ENCODE measurements at regions not wholly inside any gene's neighbourhood (a gene's known extent, or its start where the extent isn't known, plus 50 kb on each side); places are given as distances from the start of the nearest gene placed in this dataset.
A peak's percentile ranks its signal among the peaks of the same experiment; 100 is the strongest.
"Not testable (repeated sequence)": the region's sequence is repeated elsewhere in the genome, so short reads cannot be mapped to it uniquely, and the experiment has no call there.

DNA sequence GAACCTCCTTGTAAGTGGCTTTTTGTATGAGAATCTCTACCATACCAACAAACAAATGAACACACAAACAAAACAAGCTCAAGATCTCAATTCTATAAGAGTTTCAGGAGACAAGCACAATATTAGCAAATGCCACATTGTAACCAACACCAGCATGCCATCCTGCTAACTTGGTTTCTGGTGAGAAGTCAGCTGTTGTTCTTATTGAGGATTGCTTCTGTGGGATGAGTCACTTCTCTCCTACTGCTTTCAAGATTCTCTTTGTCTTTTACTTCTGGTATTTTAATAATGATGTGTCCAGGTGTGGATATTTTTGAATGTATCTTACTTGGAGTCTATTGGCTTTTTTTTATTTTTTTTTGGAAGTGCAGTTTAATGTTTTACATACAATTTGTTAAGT is 131.7 kb downstream of the BCL2L11 start:
- POLR2A ChIA-PET (ENCODE audit: unreplicated experiment): no interaction called here
- H3K27me3 ChIP-seq (ENCODE audit: low read length): no peaks in the 10 kb centered on the region
- no peaks in the 10 kb centered on the region for H4K20me1 ChIP-seq (ENCODE audit: low read length)
- CTCF ChIA-PET: no interaction called here
- no peak overlapping the region for H3K4me2 ChIP-seq (ENCODE audit: low read length)
- no peak overlapping the region for H2AFZ ChIP-seq (ENCODE audit: low read length)
- no peak overlapping the region for H3K9ac ChIP-seq (ENCODE audit: low read length)
- H3K79me2 ChIP-seq (ENCODE audit: low read length): no peaks in the 10 kb centered on the region
- no peaks in the 10 kb centered on the region for H3K9me3 ChIP-seq (ENCODE audit: low read length)
- no peak for ATAC-seq
- no peak for DNase-seq
- TF ChIP-seq EZH2phosphoT487 (IDR thresholded peaks at IDR 0.05; ENCODE audit: borderline replicate concordance, low read length): no peak
- no peak for TF ChIP-seq EZH2 (IDR thresholded peaks at IDR 0.05; ENCODE audit: low read length, unreplicated experiment)
- TF ChIP-seq CTCF (conservative IDR thresholded peaks at IDR 0.05; ENCODE audit: low read depth, low read length): no peak
- intact Hi-C loops (cut with micrococcal nuclease): no loop called here
- no peaks in the 10 kb centered on the region for H3K36me3 ChIP-seq (ENCODE audit: low read depth, low read length)
- no peaks in the 10 kb centered on the region for H3F3A ChIP-seq (ENCODE audit: low read length, unreplicated experiment)
- BruUV-seq (replicated peaks): no TSS peak
- H3K27ac ChIP-seq (ENCODE audit: low read length): no peak overlapping the region
- H3K4me1 ChIP-seq (ENCODE audit: insufficient read depth, low read length): no peaks in the 10 kb centered on the region
- H3K9me2 ChIP-seq (replicated peaks; ENCODE audit: low read length): no peaks in the 10 kb centered on the region
- no peak overlapping the region for H3K4me3 ChIP-seq (ENCODE audit: low read length)

DNA sequence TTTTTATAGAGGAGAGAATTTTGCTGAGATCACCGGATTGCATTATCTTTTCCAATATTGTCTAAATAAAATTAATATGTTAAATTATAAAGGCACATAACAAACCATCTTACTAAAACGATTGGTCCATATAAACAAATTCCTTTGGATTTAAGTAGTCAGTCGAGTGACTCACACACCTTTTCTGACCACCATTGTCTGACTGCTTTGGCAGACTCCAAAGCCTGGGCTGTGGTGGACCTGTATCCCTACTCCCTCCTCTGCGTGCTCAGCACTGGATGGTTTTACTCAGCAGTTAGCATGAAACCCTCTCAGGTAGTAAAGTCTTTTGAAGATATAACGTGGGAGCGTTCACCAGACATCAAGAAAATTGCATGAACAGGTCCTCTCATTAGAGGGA is 134.2 kb downstream of the BCL2L11 start:
- H3K4me1 ChIP-seq (ENCODE audit: insufficient read depth, low read length); ATAC-seq; BruUV-seq (replicated peaks); H4K20me1 ChIP-seq (ENCODE audit: low read length); H2AFZ ChIP-seq (ENCODE audit: low read length); H3K79me2 ChIP-seq (ENCODE audit: low read length); POLR2A ChIA-PET (ENCODE audit: unreplicated experiment); H3K4me2 ChIP-seq (ENCODE audit: low read length); intact Hi-C loops (cut with micrococcal nuclease); H3F3A ChIP-seq (ENCODE audit: low read length, unreplicated experiment); CTCF ChIA-PET; DNase-seq; H3K27ac ChIP-seq (ENCODE audit: low read length); H3K9ac ChIP-seq (ENCODE audit: low read length); H3K4me3 ChIP-seq (ENCODE audit: low read length); H3K27me3 ChIP-seq (ENCODE audit: low read length); H3K9me2 ChIP-seq (replicated peaks; ENCODE audit: low read length); H3K36me3 ChIP-seq (ENCODE audit: low read depth, low read length); H3K9me3 ChIP-seq (ENCODE audit: low read length): not testable (repeated sequence)

DNA sequence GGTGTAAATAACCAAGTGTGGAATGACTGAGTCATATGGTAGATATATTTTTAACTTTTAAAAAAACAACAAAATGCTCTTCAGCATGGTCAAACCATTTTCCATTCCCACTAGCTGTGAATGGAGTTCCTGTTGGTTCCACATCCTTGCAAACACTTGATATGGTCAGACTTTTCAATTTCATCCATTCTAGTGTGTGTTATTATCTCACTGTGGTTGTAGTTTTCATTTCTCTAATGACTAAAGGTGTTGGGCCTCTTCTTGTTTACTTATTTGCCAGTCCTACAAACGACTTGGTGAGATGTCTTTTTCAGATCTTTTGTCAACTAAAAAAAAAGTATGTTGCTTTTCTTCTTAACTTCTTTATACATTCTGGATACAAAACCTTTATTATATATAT is 135.9 kb downstream of the BCL2L11 start:
- POLR2A ChIA-PET (ENCODE audit: unreplicated experiment); DNase-seq; BruUV-seq (replicated peaks); H3K9ac ChIP-seq (ENCODE audit: low read length); H3K27ac ChIP-seq (ENCODE audit: low read length); H3K9me2 ChIP-seq (replicated peaks; ENCODE audit: low read length); ATAC-seq; H3K36me3 ChIP-seq (ENCODE audit: low read depth, low read length); H3K79me2 ChIP-seq (ENCODE audit: low read length); H3K4me2 ChIP-seq (ENCODE audit: low read length); H3K27me3 ChIP-seq (ENCODE audit: low read length); H4K20me1 ChIP-seq (ENCODE audit: low read length); H3F3A ChIP-seq (ENCODE audit: low read length, unreplicated experiment); intact Hi-C loops (cut with micrococcal nuclease); H3K9me3 ChIP-seq (ENCODE audit: low read length); H3K4me1 ChIP-seq (ENCODE audit: insufficient read depth, low read length); CTCF ChIA-PET; H2AFZ ChIP-seq (ENCODE audit: low read length); H3K4me3 ChIP-seq (ENCODE audit: low read length): not testable (repeated sequence)

DNA sequence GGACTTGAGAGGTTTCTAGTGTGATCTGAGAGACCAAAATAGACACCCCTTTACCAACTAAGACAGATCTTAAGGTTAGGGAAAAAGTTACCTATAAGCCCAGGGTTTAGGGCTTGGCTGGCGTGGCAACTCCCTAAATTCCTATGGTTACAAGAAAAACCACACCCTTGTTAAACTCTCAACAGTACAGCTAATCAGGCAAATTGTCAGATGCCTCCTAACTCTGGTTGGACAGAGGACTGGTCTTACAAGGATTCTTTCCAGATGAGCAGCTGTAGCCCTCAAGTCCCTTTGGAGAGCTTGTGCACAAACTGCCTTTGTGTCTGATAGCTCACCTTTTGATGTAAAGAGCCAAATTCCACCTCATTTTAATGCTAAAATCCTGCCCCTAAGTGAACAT is 136.9 kb downstream of the BCL2L11 start:
- H3K9me3 ChIP-seq (ENCODE audit: low read length); H3K27me3 ChIP-seq (ENCODE audit: low read length); H3K4me2 ChIP-seq (ENCODE audit: low read length); H3K4me1 ChIP-seq (ENCODE audit: insufficient read depth, low read length); H3K36me3 ChIP-seq (ENCODE audit: low read depth, low read length); H3K9ac ChIP-seq (ENCODE audit: low read length); intact Hi-C loops (cut with micrococcal nuclease); POLR2A ChIA-PET (ENCODE audit: unreplicated experiment); CTCF ChIA-PET; H2AFZ ChIP-seq (ENCODE audit: low read length); H3F3A ChIP-seq (ENCODE audit: low read length, unreplicated experiment); H4K20me1 ChIP-seq (ENCODE audit: low read length); H3K9me2 ChIP-seq (replicated peaks; ENCODE audit: low read length); H3K79me2 ChIP-seq (ENCODE audit: low read length); H3K4me3 ChIP-seq (ENCODE audit: low read length); BruUV-seq (replicated peaks): not testable (repeated sequence)
- H3K27ac ChIP-seq (ENCODE audit: low read length): 0 out of 2 replicates have a peak overlapping the region, but pooled peaks have one; percentile 23
- ATAC-seq: peak; percentile 97
- peak; percentile 79 for DNase-seq

DNA sequence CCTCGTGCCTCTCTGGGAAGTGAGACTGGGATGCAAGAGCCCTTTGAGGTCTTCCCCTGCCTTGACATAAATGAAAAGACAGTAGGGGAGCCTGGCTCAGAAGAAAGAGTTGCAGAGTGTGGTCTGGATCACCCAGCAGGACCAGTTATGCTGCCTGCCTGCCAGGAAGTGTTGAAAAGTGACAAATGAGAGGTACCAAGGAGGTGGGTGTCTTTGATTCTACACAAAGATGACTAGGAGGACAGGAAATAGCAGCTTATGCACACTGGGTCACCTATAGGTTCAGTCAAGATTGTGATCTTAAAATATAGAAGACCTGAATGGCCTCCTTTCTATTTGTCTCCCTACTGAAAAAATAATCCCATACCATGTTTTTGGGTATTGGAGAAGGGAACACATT is 137.6 kb downstream of the BCL2L11 start:
- H3K4me3 ChIP-seq (ENCODE audit: low read length); ATAC-seq; BruUV-seq (replicated peaks); H3K79me2 ChIP-seq (ENCODE audit: low read length); POLR2A ChIA-PET (ENCODE audit: unreplicated experiment); H3K9me3 ChIP-seq (ENCODE audit: low read length); H3K36me3 ChIP-seq (ENCODE audit: low read depth, low read length); H3K9me2 ChIP-seq (replicated peaks; ENCODE audit: low read length); H3K9ac ChIP-seq (ENCODE audit: low read length); H3K27me3 ChIP-seq (ENCODE audit: low read length); H3K4me1 ChIP-seq (ENCODE audit: insufficient read depth, low read length); CTCF ChIA-PET; intact Hi-C loops (cut with micrococcal nuclease); H4K20me1 ChIP-seq (ENCODE audit: low read length); H3F3A ChIP-seq (ENCODE audit: low read length, unreplicated experiment); DNase-seq; H2AFZ ChIP-seq (ENCODE audit: low read length): not testable (repeated sequence)
- Histone ChIP-seq H3K27ac (ENCODE audit: low read length) (0 out of 2 replicates have a peak overlapping the region, but pooled peaks have one; percentile 23), H3K4me2 (ENCODE audit: low read length) (peak overlapping the region; percentile 16; the same call in 1 of the 2 replicates)

DNA sequence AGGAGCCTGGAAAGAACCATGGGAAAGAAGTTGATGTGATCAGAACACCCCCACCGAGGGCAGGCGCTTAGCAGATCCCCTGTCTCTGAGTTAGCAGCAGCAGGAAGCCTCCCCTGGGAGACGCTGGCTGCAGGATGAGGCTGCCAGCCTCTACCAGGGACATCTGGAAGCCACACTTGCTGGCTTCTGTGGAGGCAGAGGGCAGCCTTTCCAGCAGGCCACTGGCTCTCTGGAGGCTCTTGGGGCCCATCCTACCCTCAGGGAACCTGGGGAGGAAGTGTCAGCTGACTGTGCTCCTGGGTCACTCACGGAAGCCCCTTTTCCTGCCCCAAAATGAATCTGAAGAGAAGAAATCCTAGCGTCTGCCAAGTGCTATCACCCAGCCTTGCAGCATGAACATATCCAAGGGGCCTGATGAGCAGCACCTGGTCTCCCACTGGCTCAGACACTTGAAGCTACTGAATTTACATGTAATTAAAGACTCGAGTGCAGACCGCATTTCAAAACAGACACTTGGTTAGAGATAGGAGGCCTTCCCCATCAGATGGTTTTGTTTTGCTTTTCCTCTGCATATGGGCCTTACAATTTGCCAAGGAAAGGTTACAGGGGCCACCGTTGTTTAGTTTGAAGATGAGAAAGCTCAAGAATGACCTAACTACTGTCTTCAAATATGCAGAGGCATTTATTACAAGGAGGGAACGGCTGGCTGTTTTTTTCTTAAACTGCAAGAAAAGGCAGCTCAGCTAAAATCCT is 142.1 kb downstream of the BCL2L11 start:
- ATAC-seq; H3K79me2 ChIP-seq (ENCODE audit: low read length); H4K20me1 ChIP-seq (ENCODE audit: low read length); H3F3A ChIP-seq (ENCODE audit: low read length, unreplicated experiment); H3K4me3 ChIP-seq (ENCODE audit: low read length); H3K4me1 ChIP-seq (ENCODE audit: insufficient read depth, low read length); H3K27ac ChIP-seq (ENCODE audit: low read length); DNase-seq; BruUV-seq (replicated peaks); CTCF ChIA-PET; POLR2A ChIA-PET (ENCODE audit: unreplicated experiment); H3K9me3 ChIP-seq (ENCODE audit: low read length); H3K36me3 ChIP-seq (ENCODE audit: low read depth, low read length); H3K9ac ChIP-seq (ENCODE audit: low read length); H3K9me2 ChIP-seq (replicated peaks; ENCODE audit: low read length); H2AFZ ChIP-seq (ENCODE audit: low read length); intact Hi-C loops (cut with micrococcal nuclease); H3K4me2 ChIP-seq (ENCODE audit: low read length); H3K27me3 ChIP-seq (ENCODE audit: low read length): not testable (repeated sequence)

All from PC-3 (cell line).